A673 (cell line): ENCODE measurements at regions not wholly inside any gene's neighbourhood (a gene's known extent, or its start where the extent isn't known, plus 50 kb on each side); places are given as distances from the start of the nearest gene placed in this dataset.

Source experiments
- EZH2 ChIP-seq: fragments of 200-600 bp; sonication (generic); IDR thresholded peaks from 2 replicates; pipeline ENCODE4 v1.6.1; 2017; ENCODE audit warnings: borderline replicate concordance, low read depth, mild to moderate bottlenecking, mixed read lengths, antibody characterized with exemption, low read length; ENCODE audit not compliant: poor library complexity, severe bottlenecking
- TF ChIP-seq, protein P1 (sequence below): fragments of 300-800, 200-600 bp; sonication (generic); conservative IDR thresholded peaks from 2 replicates; pipeline ENCODE4 v1.5.1; 2017; ENCODE audit warnings: low read depth, mild to moderate bottlenecking, antibody characterized with exemption, low read length, moderate library complexity, mixed read lengths

GRCh38 chrX:20743046-20743445, 476.3 kb upstream of the RPS6KA3 start:
- TF ChIP-seq, protein P1, sequence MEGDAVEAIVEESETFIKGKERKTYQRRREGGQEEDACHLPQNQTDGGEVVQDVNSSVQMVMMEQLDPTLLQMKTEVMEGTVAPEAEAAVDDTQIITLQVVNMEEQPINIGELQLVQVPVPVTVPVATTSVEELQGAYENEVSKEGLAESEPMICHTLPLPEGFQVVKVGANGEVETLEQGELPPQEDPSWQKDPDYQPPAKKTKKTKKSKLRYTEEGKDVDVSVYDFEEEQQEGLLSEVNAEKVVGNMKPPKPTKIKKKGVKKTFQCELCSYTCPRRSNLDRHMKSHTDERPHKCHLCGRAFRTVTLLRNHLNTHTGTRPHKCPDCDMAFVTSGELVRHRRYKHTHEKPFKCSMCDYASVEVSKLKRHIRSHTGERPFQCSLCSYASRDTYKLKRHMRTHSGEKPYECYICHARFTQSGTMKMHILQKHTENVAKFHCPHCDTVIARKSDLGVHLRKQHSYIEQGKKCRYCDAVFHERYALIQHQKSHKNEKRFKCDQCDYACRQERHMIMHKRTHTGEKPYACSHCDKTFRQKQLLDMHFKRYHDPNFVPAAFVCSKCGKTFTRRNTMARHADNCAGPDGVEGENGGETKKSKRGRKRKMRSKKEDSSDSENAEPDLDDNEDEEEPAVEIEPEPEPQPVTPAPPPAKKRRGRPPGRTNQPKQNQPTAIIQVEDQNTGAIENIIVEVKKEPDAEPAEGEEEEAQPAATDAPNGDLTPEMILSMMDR: no peak
- no peak for TF ChIP-seq EZH2
